Panc1 (cell line): ENCODE measurements at regions not wholly inside any gene's neighbourhood (a gene's known extent, or its start where the extent isn't known, plus 50 kb on each side); places are given as distances from the start of the nearest gene placed in this dataset.

ENCODE experiments used
- ATAC-seq: fragments of 200-7000 bp; cut with Tn5 transposase; 2 replicates; pipeline ENCODE4 v1.9.1; 2020; ENCODE audit warnings: mild to moderate bottlenecking, moderate library complexity
- BruUV-seq: library from RNA; stranded (reverse); fragments of 400-500 nt; replicated peaks from 2 replicates; lab custom pipeline; 2021; lab: Mats Ljungman, UMichigan
- CTCF ChIA-PET: fragments of 300-600 bp; sonication (Branson Sonifier 250); formaldehyde crosslinking; loops from one replicate; lab custom pipeline; 2022; ENCODE audit warnings: antibody characterized with exemption; lab: Charles Lee
- POLR2A ChIA-PET: fragments of 300-600 bp; sonication (Branson Sonifier 250); formaldehyde crosslinking; loops from one replicate; lab custom pipeline; 2022; ENCODE audit warnings: antibody characterized with exemption; lab: Charles Lee
- DNase-seq: peaks from one replicate; pipeline ENCODE4 v3.0.0-alpha.2; 2010; ENCODE audit warnings: low read depth, low spot score
- H3K27ac ChIP-seq: 2 replicates; pipeline ENCODE4 v1.5.1; 2011; ENCODE audit warnings: mild to moderate bottlenecking, low read length, inconsistent platforms
- H3K27me3 ChIP-seq: fragments of 200-500 bp; sonication (Bioruptor generic); 2 replicates; pipeline ENCODE4 v1.6.0; 2014; ENCODE audit warnings: low read length, inconsistent platforms; ENCODE audit not compliant: control insufficient read depth, insufficient read depth
- H3K36me3 ChIP-seq: fragments of 200-500 bp; sonication (Bioruptor generic); 2 replicates; pipeline ENCODE4 v1.5.1; 2014; ENCODE audit warnings: inconsistent platforms, mild to moderate bottlenecking, low read length, moderate library complexity; ENCODE audit not compliant: control insufficient read depth, insufficient read depth
- H3K4me1 ChIP-seq: 2 replicates; pipeline ENCODE4 v1.5.1; 2011; ENCODE audit warnings: inconsistent platforms, mild to moderate bottlenecking, low read length, moderate library complexity; ENCODE audit not compliant: control insufficient read depth, insufficient read depth
- H3K4me3 ChIP-seq, 2 experiments: 2 replicates each; pipeline ENCODE4 v1.5.1; 2011 to 2012; ENCODE audit warnings: low read depth in 2 of 2, low read length in 2 of 2, mild to moderate bottlenecking in 2 of 2, inconsistent platforms in 1 of 2, moderate library complexity in 1 of 2
- H3K9me3 ChIP-seq: fragments of 200-500 bp; sonication (Bioruptor generic); 2 replicates; pipeline ENCODE4 v1.5.1; 2014; ENCODE audit warnings: low read depth, mild to moderate bottlenecking, inconsistent platforms, low read length, moderate library complexity; ENCODE audit not compliant: control insufficient read depth, insufficient read depth
- CTCF ChIP-seq: fragments of 450-650 bp; IDR thresholded peaks from 2 replicates; pipeline ENCODE4 v1.5.1; 2017; ENCODE audit warnings: mild to moderate bottlenecking
- POLR2AphosphoS5 ChIP-seq: IDR thresholded peaks from 2 replicates; pipeline ENCODE4 v1.6.1; 2012; ENCODE audit warnings: mild to moderate bottlenecking, low read depth, low read length, moderate library complexity
- SIN3A ChIP-seq: IDR thresholded peaks from 2 replicates; pipeline ENCODE4 v1.6.1; 2012; ENCODE audit warnings: low read depth, mild to moderate bottlenecking, low read length, moderate library complexity, borderline replicate concordance; ENCODE audit not compliant: insufficient read depth
- TCF7L2 ChIP-seq: IDR thresholded peaks from 2 replicates; pipeline ENCODE4 v1.6.1; 2011; ENCODE audit warnings: mild to moderate bottlenecking, low read depth, low read length, inconsistent platforms
- in situ Hi-C: cut with HindIII; loops from 2 replicates; pipeline ENCODE4 v1.10.0; 2016; ENCODE audit warnings: low sequenced_read_pairs, low pct_unique_long_range_greater_than_20kb
- intact Hi-C: fragments of 100-400 bp; cut with micrococcal nuclease; formaldehyde crosslinking; loops from one replicate; pipeline ENCODE4 v1.10.0; 2022; ENCODE audit not compliant: unreplicated experiment
- TF ChIP-seq, protein P1 (sequence below), 2 experiments: IDR thresholded peaks; 2 replicates each; pipeline ENCODE4 v1.6.1; 2011 to 2012; ENCODE audit warnings: low read depth in 2 of 2, control low read depth in 1 of 2, low read length in 1 of 2, mild to moderate bottlenecking in 1 of 2, moderate library complexity in 1 of 2; ENCODE audit not compliant: insufficient read depth in 1 of 2

DNA sequence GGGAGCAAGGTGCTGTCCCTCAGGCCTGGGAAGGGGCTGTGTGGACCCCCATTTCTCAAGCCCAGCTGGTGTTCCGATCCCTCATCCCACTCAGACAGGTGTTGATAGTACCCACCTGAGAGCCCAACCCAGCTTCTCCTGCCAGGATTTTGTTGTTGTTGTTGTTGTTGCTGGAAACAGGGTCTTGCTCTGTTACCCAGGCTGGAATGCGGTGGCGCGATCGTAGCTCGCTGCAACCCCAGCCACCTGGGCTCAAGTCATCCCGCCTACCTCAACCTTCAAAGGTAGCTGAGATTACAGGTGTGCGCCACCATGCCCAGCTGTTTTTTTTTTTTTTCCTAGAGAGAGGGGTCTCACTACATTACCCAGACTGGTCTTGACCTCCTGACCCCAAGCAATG lies 209.9 kb downstream of the PHETA1 start:
- POLR2A ChIA-PET, result no interaction called here
- CTCF ChIA-PET, result interaction anchor here (0.5 kb wide), 1 partner anchor 110 kb away, joined by 3 read pairs; no protein-coding TSS in a partner anchor
- ATAC-seq, result no peak

GRCh38 chr12:111157486-111157885 lies 211.4 kb downstream of the PHETA1 start:
- TF ChIP-seq CTCF (no peak), TCF7L2 (no peak), SIN3A (no peak), POLR2AphosphoS5 (no peak)
- TF ChIP-seq, protein P1, sequence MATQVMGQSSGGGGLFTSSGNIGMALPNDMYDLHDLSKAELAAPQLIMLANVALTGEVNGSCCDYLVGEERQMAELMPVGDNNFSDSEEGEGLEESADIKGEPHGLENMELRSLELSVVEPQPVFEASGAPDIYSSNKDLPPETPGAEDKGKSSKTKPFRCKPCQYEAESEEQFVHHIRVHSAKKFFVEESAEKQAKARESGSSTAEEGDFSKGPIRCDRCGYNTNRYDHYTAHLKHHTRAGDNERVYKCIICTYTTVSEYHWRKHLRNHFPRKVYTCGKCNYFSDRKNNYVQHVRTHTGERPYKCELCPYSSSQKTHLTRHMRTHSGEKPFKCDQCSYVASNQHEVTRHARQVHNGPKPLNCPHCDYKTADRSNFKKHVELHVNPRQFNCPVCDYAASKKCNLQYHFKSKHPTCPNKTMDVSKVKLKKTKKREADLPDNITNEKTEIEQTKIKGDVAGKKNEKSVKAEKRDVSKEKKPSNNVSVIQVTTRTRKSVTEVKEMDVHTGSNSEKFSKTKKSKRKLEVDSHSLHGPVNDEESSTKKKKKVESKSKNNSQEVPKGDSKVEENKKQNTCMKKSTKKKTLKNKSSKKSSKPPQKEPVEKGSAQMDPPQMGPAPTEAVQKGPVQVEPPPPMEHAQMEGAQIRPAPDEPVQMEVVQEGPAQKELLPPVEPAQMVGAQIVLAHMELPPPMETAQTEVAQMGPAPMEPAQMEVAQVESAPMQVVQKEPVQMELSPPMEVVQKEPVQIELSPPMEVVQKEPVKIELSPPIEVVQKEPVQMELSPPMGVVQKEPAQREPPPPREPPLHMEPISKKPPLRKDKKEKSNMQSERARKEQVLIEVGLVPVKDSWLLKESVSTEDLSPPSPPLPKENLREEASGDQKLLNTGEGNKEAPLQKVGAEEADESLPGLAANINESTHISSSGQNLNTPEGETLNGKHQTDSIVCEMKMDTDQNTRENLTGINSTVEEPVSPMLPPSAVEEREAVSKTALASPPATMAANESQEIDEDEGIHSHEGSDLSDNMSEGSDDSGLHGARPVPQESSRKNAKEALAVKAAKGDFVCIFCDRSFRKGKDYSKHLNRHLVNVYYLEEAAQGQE (IDR thresholded peaks at IDR 0.05; ENCODE audit: insufficient read depth in 1 of 2, low read depth in 2 of 2, low read length in 1 of 2), result no peak
- no peaks in the 10 kb centered on the region for H3K9me3 ChIP-seq
- BruUV-seq, result no TSS peak
- no peaks in the 10 kb centered on the region for H3K4me1 ChIP-seq
- no peak overlapping the region for H3K27ac ChIP-seq
- ChIA-PET CTCF (interaction anchor here (0.7 kb wide), 1 partner anchor 111 kb away, joined by 3 read pairs; no protein-coding TSS in a partner anchor), POLR2A (interaction anchor here (0.6 to 0.7 kb wide), 2 partner anchors 91 to 155 kb away, joined by 5 to 9 read pairs; no protein-coding TSS in a partner anchor)
- in situ Hi-C loops, result no loop called here
- no peak overlapping the region for H3K4me3 ChIP-seq
- ATAC-seq (no peak), DNase-seq (no peak)
- intact Hi-C loops, result no loop called here
- no peaks in the 10 kb centered on the region for H3K36me3 ChIP-seq
- H3K27me3 ChIP-seq, result 0 out of 2 replicates have a peak, but pooled peaks cover 3% of the 10 kb centered on the region

More for the DNA sequence above, 209.9 kb downstream of the PHETA1 start:
- BruUV-seq, result no TSS peak
- DNase-seq, result no peak
- TF ChIP-seq SIN3A (no peak), CTCF (no peak), TCF7L2 (no peak), POLR2AphosphoS5 (no peak)
- TF ChIP-seq, protein P1 (IDR thresholded peaks at IDR 0.05; ENCODE audit: insufficient read depth in 1 of 2, low read depth in 2 of 2, low read length in 1 of 2), result no peak
- H3K4me1 ChIP-seq, result no peaks in the 10 kb centered on the region
- no peaks in the 10 kb centered on the region for H3K36me3 ChIP-seq
- H3K27ac ChIP-seq, result no peak overlapping the region
- no peaks in the 10 kb centered on the region for H3K9me3 ChIP-seq
- H3K27me3 ChIP-seq, result 0 out of 2 replicates have a peak, but pooled peaks cover 3% of the 10 kb centered on the region
- in situ Hi-C loops, result no loop called here
- no peak overlapping the region for H3K4me3 ChIP-seq
- intact Hi-C loops, result no loop called here
